ENCODE measurements at regions not wholly inside any gene's neighbourhood (a gene's known extent, or its start where the extent isn't known, plus 50 kb on each side); places are given as distances from the start of the nearest gene placed in this dataset.

- no peak for DNase-seq
Observed at GRCh38 chr1:57901208-57901919, 477.5 kb upstream of the DAB1 start.

- DNase-seq: no peak
Observed at GRCh38 chr1:57898531-57898930, 474.7 kb upstream of the DAB1 start.

- no peak for DNase-seq
Observed at GRCh38 chr1:57897581-57897980, 473.7 kb upstream of the DAB1 start.

- no peak for DNase-seq
Observed at GRCh38 chr1:57894315-57894714, 470.5 kb upstream of the DAB1 start.

- DNase-seq: no peak
Observed at GRCh38 chr1:57889676-57890320, 465.9 kb upstream of the DAB1 start.

GRCh38 chr1:57887964-57888491, 464.2 kb upstream of the DAB1 start:
- DNase-seq: no peak

GRCh38 chr1:57886376-57886775, 462.5 kb upstream of the DAB1 start:
- no peak for DNase-seq

- no peak for DNase-seq
Observed at GRCh38 chr1:57883642-57883995, 459.8 kb upstream of the DAB1 start.

GRCh38 chr1:57882934-57883641, 459.2 kb upstream of the DAB1 start:
- no peak for DNase-seq

GRCh38 chr1:57882072-57882471, 458.2 kb upstream of the DAB1 start:
- DNase-seq: no peak

- no peak for DNase-seq
Observed at GRCh38 chr1:57881639-57882038, 457.8 kb upstream of the DAB1 start.

- no peak for DNase-seq
Observed at GRCh38 chr1:57879700-57880099, 455.8 kb upstream of the DAB1 start.

GRCh38 chr1:57874418-57874877, 450.6 kb upstream of the DAB1 start:
- no peak for DNase-seq

GRCh38 chr1:57872913-57873312, 449.1 kb upstream of the DAB1 start:
- no peak for DNase-seq

- DNase-seq: no peak
Observed at GRCh38 chr1:57868908-57869307, 445.0 kb upstream of the DAB1 start.

- DNase-seq: no peak
Observed at GRCh38 chr1:57868239-57868638, 444.4 kb upstream of the DAB1 start.

GRCh38 chr1:57866998-57867397, 443.1 kb upstream of the DAB1 start:
- no peak for DNase-seq

- DNase-seq: no peak
Observed at GRCh38 chr1:57860931-57861565, 437.2 kb upstream of the DAB1 start.

GRCh38 chr1:57860325-57860724, 436.5 kb upstream of the DAB1 start:
- DNase-seq: no peak

GRCh38 chr1:57858740-57859139, 434.9 kb upstream of the DAB1 start:
- no peak for DNase-seq

- DNase-seq: peak; percentile 0
Observed at GRCh38 chr1:57857809-57858208, 433.9 kb upstream of the DAB1 start.

- DNase-seq: no peak
Observed at GRCh38 chr1:57854436-57854835, 430.6 kb upstream of the DAB1 start.

GRCh38 chr1:57850176-57850940, 426.5 kb upstream of the DAB1 start:
- no peak for DNase-seq
